ENCODE measurements at regions not wholly inside any gene's neighbourhood (a gene's known extent, or its start where the extent isn't known, plus 50 kb on each side); places are given as distances from the start of the nearest gene placed in this dataset.

DNA sequence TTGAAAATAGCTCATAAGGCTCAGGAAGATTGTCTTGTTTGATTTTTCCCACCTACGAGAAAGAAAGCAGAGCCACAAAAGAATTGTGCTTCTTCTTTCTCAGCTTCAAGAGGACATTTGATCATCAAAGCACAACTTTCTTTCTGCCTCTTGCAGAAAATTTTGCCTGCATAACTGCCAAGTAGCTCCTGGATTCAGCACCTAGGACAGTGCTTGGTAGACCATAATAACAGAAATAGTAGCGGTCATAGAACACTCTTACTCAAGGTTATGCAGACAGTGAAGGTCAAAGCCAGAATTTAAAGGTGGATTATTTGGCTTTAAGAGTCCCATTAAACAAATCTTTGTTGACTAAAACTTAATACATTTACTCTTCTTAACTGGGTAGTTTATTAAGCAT lies 594.7 kb upstream of the CCNG1 start:
- Histone ChIP-seq H2BK15ac (ENCODE audit: low read depth, low read length) (no peak overlapping the region), H3K4me3 (ENCODE audit: insufficient read depth, low read depth, low read length) (no peak overlapping the region), H3K14ac (replicated peaks; ENCODE audit: low read depth, low read length) (no peak overlapping the region), H3K27ac (ENCODE audit: insufficient read depth, low read length) (no peak overlapping the region), H2AK9ac (replicated peaks; ENCODE audit: low read depth, low read length, poor library complexity) (no peak overlapping the region), H2AFZ (replicated peaks; ENCODE audit: low read length, poor library complexity) (no peak overlapping the region), H4K8ac (ENCODE audit: low read depth in 2 of 2, low read length in 2 of 2) (no peak overlapping the region), H3K56ac (ENCODE audit: extremely low read depth, insufficient read depth, low read length) (no peak overlapping the region), H3K4ac (ENCODE audit: low read depth, low read length) (no peak overlapping the region), H3K9me1 (ENCODE audit: insufficient read depth, low read length) (no peaks in the 10 kb centered on the region), H3K79me1 (ENCODE audit: low read depth in 1 of 2, low read length in 2 of 2) (no peaks in the 10 kb centered on the region), H3K9me3 (ENCODE audit: control insufficient read depth, insufficient read depth, low read length) (peaks cover 6% of the 10 kb centered on the region), H3K18ac (ENCODE audit: low read depth, low read length) (no peak overlapping the region), H3K9ac (ENCODE audit: low read depth, low read length) (no peak overlapping the region), H3K27me3 (ENCODE audit: control insufficient read depth, insufficient read depth, low read length) (no peaks in the 10 kb centered on the region), H3K23ac (ENCODE audit: low read depth, low read length) (no peak overlapping the region), H3K36me3 (ENCODE audit: control insufficient read depth, insufficient read depth, low read length) (no peaks in the 10 kb centered on the region), H2BK120ac (ENCODE audit: low read depth, low read length) (no peak overlapping the region), H2BK5ac (ENCODE audit: low read depth, low read length, poor library complexity, severe bottlenecking) (no peak overlapping the region), H4K91ac (ENCODE audit: insufficient read depth, low read depth, low read length) (no peak overlapping the region), H4K5ac (ENCODE audit: low read depth, low read length) (no peak overlapping the region), H3K4me2 (ENCODE audit: low read depth, low read length) (no peak overlapping the region), H3K4me1 (ENCODE audit: control insufficient read depth, insufficient read depth, low read length) (no peaks in the 10 kb centered on the region), H2AK5ac (ENCODE audit: low read depth, low read length) (no peak overlapping the region), H4K20me1 (ENCODE audit: insufficient read depth, low read length) (no peaks in the 10 kb centered on the region), H2BK20ac (ENCODE audit: low read depth, low read length) (no peak overlapping the region)
- intact Hi-C loops (cut with micrococcal nuclease) (no loop called here), in situ Hi-C loops (cut with MboI; ENCODE audit: low sequenced_read_pairs) (no loop called here), dilution Hi-C loops (cut with HindIII; ENCODE audit: low sequenced_read_pairs, unreplicated experiment) (no loop called here)
- BruUV-seq (replicated peaks) = no TSS peak
- DNase-seq (no peak), ATAC-seq (ENCODE audit: low read depth) (no peak)
- no CpG with 5 or more reads among the region's 2 CpGs for WGBS, 2 experiments (ENCODE audit: extremely low coverage in 2 of 2, insufficient read length in 1 of 2)
- POLR2A ChIA-PET (ENCODE audit: unreplicated experiment) = no interaction called here
- CTCF ChIA-PET = no interaction called here
- TF ChIP-seq POLR2A (IDR thresholded peaks at IDR 0.05; ENCODE audit: low read depth, low read length) = no peak

All from IMR-90 (cell line).